T1000 (cell line): ENCODE measurements at regions not wholly inside any gene's neighbourhood (a gene's known extent, or its start where the extent isn't known, plus 50 kb on each side); places are given as distances from the start of the nearest gene placed in this dataset.
"Not testable (repeated sequence)": the region's sequence is repeated elsewhere in the genome, so short reads cannot be mapped to it uniquely, and the experiment has no call there.

Source experiments
- DNase-seq: peaks from one replicate; lab custom pipeline; 2025; ENCODE audit warnings: mixed read lengths; lab: John Stamatoyannopoulos, UW

DNA sequence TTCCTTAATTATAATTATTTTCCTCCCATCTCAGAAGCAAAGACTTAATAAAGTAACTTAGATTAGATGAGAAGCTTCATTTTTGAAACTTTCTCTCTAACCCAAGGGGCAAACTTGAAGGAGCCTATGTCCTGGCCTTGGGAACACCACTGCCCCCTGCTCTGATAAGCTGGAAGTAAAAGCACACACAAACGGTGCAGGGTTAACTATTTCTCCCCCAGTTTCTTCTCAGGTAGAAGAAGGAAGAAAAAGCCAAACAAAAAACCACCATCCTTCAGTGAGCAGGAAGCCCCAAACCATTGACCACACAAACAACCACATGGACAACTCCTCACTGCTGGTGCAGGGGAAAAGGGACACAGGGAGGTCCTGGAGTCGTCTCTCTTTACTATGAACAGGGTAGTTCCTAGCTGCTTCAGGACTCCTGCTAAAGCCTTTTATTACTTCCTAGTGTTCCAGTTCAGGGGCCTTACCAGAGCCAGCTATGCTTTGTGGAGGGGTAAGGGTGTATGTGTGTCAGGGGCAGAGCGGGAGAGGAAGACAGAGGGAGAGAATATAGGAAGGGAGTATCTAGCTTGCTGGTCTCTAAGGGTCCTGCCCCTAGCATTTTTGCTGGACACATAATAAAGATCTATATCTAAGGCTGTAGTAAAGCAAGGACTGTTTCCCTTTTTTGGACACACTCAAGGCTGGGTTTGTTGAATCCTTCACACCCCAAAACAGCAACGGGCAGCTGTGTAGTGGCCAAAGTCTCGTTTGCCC lies 94.0 kb upstream of the UMPS start:
- DNase-seq: no peak

DNA sequence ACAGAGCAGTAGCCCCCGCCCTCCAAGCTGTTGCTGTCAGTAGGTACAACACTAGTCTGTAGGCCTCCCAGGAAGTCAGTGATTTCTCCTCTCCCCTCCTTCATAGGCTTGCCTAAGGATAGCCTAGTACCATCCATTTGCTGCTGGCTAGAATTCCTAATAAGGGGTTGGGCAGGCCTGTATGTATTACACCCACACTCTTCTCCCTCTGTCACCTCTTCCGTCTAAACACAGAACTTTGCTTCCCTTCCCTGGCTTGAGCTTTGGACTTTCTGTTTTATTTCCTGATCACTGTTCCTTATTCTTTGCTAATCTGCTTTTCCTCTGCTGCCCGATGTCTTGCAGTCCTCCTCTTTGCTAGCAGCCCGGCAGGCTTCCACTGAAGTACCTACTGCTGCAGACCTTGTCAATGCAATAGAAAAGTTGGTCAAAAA lies 93.4 kb upstream of the UMPS start:
- no peak for DNase-seq

DNA sequence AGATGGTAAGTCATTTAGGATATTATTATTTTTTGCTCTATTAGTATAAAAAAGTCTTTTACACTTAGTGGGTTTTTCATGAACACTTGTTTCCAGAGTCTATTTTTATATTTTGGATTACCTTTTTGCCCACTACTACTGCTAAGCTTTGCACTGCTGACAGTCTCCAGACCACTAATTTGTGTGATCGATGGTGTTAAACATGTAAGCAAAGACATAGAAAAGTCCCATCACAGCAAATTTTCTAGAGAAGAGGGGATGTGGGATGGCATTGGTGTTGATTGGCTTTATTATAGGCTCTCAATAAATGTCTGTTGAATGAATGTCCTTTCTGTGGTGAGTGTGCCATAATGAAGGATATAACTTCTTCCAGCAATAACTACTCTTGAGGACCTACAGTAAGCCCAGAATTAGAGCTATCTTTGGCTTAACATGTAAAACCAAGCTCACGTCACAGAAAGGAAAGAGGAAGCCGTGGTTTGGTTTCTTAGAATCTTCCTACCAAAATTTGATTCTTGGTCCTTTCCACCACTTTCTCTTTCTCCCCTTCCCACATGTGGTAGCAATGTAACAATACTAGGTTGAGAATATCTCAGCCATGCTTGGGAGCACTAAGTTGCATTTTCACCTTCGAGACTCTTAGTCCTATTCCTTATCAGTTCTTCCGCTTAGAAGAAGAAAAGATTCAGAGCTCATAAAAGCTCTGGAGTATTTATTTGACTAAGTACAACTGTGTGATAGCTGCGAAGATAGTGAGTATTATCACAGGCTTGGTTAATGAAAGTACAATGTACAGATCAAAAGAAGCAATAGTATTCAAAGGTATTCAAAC lies 90.6 kb upstream of the UMPS start:
- DNase-seq: no peak

DNA sequence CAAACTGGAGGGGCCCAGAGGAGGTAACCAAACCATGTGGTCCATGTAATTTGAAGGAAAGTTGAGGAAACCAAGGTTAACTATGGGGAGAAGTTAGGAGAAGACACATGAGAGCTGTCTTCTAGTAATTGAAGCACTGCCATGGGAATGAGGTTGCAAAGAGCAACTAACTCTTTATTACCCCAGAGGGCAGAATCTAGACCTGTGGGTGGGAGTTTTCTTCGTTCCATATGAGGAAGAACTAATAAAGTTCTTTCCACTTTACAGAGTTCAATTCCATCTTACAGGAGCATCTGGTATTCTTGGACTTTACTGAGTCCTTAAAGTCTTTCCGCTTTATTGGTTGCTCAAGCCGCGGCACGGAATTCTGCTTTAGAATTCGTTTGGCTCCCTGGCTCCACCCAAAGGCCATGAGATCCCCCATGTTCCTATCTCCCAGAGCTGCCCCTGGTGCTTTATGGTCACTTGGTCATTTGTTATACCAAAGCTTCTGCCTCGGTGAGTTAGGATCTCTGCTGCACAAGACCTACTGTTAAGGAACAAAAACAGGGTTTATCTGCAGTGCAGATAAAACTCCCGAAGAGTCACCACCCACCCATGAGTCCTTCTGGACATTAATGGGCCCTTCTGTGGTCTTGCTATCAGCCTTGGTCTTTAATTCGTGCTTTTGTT lies 89.5 kb upstream of the UMPS start:
- no peak for DNase-seq

DNA sequence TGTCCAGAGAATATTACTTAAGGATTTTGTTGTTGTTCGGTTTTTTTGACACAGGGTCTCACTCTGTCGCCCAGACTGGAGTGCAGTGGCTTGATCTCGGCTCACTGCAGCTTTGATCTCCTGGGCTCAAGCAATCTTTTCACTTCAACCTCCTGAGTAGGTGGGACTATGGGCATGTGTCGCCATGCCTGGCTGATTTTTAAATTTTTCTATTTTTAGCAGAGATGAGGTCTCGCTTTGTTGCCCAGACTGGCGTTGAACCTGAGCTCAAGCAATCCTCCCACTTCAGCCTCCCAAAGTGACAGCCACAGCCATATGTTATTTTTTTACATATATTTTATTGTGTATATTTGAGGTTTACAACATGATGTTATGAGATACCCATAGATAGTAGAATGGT lies 86.8 kb upstream of the UMPS start:
- no peak for DNase-seq

DNA sequence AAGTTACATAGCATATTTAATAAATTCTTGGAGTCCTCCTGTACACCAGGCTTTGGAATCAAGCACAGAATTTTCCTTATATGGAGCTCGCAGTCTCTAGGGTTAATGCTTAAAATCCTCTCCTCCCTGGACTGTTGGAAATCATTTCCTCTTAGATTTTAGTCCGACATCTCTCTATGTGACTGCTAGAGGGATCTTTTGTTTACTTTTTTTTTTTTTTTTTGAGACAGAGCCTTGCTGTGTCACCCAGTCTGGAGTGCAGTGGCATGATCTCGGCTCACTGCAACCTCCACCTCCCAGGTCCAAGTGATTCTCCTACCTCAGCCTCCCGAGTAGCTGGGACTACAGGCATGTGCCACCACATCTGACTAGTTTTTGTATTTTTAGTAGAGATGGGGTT lies 84.1 kb upstream of the UMPS start:
- not testable (repeated sequence) for DNase-seq

DNA sequence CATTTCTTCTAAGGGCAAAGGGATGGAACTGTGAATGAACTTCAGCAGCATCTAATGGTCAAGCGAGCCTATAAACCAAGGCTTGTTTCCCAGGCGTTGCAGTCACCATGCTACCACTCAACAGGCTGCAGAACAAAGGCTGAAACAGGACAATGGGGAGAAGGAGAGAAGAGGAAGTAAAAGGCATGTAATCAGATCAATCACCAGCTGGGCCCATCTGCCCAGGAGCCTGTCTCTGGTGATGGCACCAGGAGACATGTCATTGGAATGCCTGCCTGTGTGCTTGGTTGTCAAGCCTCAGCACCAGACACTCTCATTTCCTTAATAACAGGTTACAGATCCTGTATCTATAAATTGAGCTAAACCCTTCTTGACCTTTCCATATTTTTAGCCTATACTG lies 81.7 kb upstream of the UMPS start:
- DNase-seq: no peak

DNA sequence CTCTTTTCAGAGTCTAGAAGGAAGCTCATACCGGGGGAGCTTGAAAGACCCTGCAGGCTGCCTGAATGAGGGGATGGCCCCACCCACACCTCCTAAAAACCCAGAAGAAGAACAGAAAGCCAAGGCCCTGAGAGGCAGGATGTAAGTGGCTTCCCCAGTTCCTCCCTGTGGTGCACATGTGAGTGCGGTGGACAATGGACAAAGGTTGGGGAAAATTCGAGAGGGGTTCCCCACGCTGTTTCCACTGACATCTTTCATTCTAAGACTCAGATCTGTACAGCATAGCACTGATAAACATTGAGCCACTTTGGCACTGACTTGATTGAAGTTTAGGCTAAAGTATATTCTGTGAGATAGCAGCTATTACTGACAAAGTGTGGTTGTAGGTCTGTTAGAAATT lies 79.5 kb upstream of the UMPS start:
- no peak for DNase-seq

DNA sequence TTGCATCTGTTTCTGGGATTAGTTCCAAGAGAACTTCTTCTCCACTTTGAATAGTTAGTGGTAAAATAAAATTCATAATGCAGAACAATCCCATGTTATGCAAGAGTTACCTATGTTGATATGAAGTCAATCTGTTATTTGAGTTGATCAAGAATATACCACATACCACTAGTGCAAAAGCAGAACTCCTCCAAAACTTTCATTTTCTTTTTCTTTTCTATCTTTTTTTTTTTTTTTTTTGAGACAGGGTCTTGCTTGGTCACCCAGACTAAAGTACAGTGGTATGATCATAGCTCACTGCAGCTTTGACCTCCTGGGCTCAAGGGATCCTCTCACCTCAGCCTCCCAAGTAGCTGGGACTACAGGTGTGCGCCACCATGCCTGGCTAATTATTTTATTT lies 78.8 kb upstream of the UMPS start:
- DNase-seq: not testable (repeated sequence)

DNA sequence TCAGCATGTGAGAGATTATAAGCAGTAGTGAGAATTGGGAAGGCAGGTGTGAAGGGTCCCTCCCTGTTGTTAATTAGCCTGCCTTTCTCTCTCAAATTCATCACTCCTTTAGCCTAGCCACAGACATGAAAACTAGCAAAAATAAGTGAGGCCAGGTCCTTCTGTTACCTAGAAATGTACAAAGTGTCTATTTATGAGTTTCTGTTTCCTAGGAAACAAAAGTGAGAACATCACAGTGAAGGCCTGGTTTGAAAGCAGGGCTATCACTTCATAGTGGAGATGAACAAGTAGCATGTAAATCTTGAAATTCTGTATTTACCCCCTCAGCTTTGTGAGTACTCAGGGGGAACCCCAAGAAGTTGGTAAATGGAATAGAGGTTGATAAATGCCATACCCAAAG lies 78.2 kb upstream of the UMPS start:
- DNase-seq: no peak

DNA sequence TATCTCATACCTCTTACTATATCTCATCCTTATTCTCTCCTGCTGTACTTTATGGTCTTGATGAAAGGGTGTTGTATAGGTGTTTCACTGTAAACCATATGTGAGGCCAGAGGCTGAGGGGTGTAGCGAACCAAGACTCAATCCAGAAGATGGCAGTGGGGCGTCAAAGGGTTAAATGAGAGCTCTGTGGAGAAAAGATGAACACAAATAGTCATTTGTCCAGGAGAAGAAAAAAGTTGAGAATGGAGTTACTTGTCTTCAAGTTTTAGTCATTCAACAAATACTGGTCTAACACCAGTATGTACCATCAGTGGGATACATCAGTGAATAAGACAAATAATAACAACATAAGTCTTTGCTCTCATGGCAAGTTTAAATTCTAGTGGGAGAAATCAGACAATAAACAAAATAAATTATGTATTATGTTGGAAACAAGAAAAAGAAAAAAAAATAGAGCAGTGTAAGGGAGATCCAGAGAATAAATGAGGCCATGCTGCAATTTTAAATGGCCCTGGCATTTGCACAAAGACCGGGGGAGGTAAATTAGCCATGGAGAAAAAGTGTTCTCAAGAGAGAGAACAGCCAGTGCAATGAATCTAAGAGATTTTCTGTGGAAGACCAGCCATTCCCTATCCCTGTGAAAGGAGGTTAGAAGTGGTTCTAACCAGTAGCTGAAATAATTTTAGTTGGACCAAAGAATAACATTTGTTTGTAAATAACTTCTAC lies 77.0 kb upstream of the UMPS start:
- DNase-seq: no peak

DNA sequence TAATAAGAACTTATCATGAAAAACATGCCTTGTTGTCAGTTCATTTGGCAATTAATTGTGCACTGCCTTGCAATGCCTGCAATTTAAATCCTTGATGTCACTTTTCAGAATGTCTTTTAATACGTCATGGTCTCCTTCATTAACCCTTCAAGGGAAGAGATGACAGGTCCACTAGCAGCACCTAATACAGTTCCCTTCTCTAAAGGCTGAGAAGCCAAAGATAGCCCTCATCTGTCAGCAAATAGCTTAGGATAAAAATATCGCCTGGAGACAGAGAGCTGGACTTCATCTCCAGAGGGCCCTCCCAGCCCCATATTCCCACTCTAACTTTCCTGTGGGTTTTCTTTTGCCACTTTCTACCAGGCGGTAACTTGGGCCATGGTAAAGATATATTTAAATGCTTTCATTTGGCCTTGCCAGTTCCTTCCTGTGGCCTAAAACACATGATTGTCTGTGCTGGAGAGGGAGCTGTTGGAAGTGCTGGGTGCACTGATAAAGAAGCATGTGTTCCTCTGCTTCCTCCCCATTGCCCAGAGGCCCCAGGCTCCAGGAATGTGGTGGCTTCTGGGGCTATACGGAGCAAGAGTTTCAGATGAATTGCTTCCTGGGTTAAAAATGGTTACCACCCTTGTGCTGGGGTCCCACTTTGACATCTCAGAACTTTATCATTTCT lies 76.3 kb upstream of the UMPS start:
- no peak for DNase-seq

DNA sequence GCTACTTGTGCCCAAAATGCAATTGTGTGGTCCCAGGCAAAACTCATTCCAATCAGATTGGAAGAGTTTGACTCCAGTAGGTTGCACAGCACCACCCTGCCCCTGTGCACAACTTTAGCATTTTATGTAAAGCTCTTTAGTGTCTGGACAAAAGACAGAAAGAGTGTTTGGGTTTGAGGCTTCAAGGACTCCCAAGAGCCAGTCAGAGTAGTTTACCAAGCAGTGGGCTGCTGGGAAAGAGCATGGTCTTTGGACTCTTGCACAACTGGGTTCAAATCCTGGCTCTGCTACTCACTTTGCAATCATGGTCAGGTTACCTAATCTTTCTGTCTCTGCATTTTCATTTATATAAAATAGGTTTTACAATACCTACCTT lies 75.8 kb upstream of the UMPS start:
- no peak for DNase-seq

DNA sequence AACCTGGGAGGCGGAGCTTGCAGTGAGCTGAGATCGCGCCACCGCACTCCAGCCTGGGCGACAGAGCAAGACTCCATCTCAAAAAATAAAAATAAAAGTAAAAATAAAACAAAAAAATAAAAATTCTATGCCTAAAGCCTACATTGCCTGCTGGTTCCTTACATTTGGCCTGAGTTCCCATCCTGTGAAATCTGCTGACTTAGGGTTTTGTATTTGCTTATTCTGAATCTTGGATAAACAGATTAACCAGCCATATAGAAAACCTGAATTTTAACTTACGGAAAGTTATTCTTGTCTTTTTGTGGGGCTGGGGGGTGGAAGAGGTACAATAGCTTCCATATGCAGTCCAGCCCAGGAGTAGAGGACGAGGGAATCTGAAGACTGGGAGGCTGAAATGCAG lies 73.7 kb upstream of the UMPS start:
- no peak for DNase-seq

DNA sequence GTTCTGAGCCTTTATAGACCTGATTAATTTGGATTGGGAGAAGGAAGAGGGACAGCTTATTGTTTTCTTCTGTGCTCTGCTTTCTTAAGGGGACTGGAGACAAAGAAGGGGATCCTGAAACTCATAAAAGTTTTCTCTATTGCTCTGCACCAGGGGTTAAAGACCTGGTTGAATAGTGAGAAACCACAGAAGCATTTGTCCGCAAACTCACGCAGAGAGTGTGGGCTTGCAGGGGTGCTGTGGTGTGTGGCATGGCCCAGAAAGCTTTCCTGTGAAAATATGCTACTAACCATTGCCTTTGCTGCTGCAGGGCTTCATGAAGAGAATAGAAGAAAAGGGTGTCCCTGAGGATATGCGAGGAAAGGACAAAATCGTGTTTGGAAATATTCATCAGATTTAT lies 73.1 kb upstream of the UMPS start:
- DNase-seq: no peak

DNA sequence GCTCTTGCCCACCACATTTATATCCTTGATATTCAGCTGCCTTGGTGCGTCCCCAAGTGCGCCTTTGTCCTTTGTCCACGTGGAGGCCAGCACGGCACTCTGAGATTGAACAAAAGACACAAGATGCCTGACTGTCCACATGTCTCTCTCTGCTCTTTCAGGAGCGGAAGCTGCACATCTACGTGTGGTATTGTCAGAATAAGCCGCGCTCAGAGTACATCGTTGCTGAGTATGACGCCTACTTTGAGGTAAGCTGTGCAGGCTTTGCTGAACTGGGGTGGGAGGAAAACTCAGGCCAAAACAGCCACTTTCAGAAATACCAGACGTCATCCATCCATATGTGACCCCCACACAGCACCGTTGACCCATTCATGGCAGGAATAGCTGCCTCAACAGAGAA lies 72.0 kb upstream of the UMPS start:
- no peak for DNase-seq

DNA sequence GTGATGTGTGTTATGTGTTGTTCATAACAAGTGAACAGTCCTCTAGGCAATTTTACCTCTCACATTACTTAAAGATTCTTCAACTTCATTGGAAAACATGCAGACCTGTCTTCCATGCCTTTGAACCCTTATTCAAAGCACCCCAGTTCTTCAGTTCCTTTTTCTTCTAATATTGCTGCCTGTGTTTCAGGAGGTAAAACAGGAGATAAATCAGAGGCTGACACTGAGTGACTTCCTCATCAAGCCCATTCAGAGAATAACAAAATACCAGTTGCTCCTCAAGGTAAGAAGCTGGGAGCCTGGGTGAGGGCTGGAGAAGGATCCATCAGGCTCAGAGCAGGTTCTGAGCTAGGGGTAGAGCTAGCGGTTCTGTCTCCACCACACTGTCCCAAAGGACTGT lies 71.1 kb upstream of the UMPS start:
- no peak for DNase-seq

DNA sequence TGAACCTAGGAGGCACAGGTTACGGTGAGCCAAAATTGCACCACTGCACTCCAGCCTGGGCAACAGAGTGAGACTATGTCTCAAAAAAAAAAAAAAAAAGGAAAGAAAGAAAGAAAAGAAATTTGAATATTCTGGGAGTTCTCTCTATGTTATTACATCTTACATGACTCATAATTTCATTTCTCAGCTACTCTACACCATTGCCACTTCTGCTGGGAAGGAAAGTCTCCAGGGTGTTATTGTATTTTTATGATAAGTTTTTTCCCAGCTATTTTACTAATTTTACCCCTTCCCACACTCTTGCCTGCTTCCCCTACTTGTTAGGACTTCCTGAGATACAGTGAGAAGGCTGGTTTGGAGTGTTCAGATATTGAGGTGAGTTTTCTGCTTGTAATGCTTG lies 69.7 kb upstream of the UMPS start:
- no peak for DNase-seq

DNA sequence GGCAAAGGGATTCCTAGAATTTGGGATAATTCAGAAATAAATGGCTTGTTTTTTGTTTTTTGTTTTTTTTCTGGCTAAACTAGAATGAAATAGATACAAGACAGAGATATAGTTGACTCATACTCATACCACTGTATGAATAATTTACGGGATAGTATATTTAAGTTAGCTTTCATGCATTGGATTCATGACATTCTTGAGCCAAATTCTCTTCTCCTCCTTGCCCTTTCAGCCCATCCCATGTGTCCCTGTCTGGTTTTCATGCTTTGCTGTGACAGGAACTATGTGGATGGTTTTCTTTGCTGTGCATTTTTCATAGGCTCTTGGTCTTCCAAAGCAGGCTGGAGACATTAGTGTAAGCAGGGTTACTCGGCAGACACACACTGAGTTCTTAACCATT lies 66.6 kb upstream of the UMPS start:
- DNase-seq: no peak

DNA sequence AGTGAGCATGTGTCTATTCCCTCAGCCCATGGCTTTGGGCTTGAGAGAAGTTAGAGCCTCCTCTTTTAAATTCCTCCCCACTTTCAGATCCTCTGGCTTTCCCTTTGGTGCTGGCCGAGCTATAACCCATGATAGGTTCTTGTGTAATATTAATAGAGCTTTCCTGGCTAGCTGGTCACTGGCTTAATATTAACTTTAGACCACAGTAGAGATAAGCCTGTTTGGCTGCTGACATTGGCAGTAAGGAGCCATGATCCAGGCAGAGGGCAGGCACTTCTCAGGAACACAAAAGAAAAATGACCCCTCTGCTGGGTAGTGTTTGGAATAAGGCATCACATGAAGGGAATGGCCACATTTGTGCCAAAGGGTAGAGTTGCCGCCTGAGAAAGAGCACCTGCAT lies 65.4 kb upstream of the UMPS start:
- no peak for DNase-seq

DNA sequence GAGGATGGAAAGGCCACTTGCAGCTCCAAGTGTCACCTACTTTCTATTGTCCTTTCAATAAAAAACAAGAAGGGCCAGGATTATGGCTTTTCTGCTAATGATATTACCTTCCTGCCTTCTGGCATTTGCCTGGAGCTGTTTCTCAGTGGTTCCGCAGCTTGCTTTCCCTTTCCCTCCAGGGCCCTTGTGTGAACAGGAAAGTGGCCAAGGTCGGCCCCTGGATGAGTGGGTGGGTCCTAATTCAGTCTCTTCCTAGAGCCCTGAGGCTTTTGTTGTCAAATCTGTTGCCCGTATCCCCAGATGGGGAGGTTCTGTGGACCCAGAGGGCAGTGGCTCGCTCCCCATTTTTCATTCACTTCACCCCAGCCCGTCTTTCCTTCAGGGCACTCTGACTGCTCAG lies 64.2 kb upstream of the UMPS start:
- DNase-seq: no peak

DNA sequence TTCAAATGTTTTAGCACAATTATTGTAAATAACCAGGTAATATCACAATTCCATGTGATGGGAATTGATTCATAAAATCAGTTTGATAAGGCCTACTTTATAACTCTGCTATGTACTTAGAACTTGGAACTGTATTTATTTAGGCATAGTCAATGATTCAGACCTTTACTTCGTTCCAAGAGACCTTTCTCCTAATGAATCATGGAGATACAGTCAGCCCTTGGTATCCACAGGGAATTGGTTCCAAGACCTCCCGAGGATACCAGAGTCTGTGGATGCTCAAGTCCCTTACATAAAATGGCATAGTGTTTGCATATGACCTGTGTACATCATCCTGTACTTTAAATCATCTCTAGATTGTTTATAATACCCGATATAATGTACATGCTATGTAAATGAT lies 60.8 kb upstream of the UMPS start:
- no peak for DNase-seq
